GM18873 (cell line): ENCODE measurements at regions not wholly inside any gene's neighbourhood (a gene's known extent, or its start where the extent isn't known, plus 50 kb on each side); places are given as distances from the start of the nearest gene placed in this dataset.
"Not testable (repeated sequence)": the region's sequence is repeated elsewhere in the genome, so short reads cannot be mapped to it uniquely, and the experiment has no call there.

Experiments
- ATAC-seq: cut with Tn5 transposase; IDR thresholded peaks from one replicate; pipeline ENCODE4 v1.9.1; 2021; ENCODE audit warnings: mild to moderate bottlenecking, moderate library complexity, moderate number of reproducible peaks; ENCODE audit not compliant: unreplicated experiment, low FRiP score

- ATAC-seq: no peak
These were observed 54.4 kb upstream of the GRIP1 start for GRCh38 chr12:66733321-66733720.

- no peak for ATAC-seq
These were observed 55.0 kb upstream of the GRIP1 start for GRCh38 chr12:66733839-66734238.

- no peak for ATAC-seq
These were observed 56.4 kb upstream of the GRIP1 start for GRCh38 chr12:66735275-66735674.

- ATAC-seq: no peak
These were observed 58.1 kb upstream of the GRIP1 start for GRCh38 chr12:66736931-66737330.

GRCh38 chr12:66739266-66739665 lies 60.4 kb upstream of the GRIP1 start:
- no peak for ATAC-seq

GRCh38 chr12:66739940-66740651 lies 61.2 kb upstream of the GRIP1 start:
- no peak for ATAC-seq

- no peak for ATAC-seq
These were observed 61.9 kb upstream of the GRIP1 start for GRCh38 chr12:66740732-66741131.

- no peak for ATAC-seq
These were observed 63.0 kb upstream of the GRIP1 start for GRCh38 chr12:66741919-66742318.

- ATAC-seq: no peak
These were observed 63.9 kb upstream of the GRIP1 start for GRCh38 chr12:66742508-66743367.

- no peak for ATAC-seq
These were observed 65.6 kb upstream of the GRIP1 start for GRCh38 chr12:66744461-66744860.

- no peak for ATAC-seq
These were observed 66.1 kb upstream of the GRIP1 start for GRCh38 chr12:66744956-66745383.

- no peak for ATAC-seq
These were observed 67.8 kb upstream of the GRIP1 start for GRCh38 chr12:66746489-66747201.

- ATAC-seq: no peak
These were observed 72.7 kb upstream of the GRIP1 start for GRCh38 chr12:66751432-66752113.

GRCh38 chr12:66753810-66754209 lies 74.9 kb upstream of the GRIP1 start:
- ATAC-seq: no peak

- no peak for ATAC-seq
These were observed 77.0 kb upstream of the GRIP1 start for GRCh38 chr12:66755727-66756395.

GRCh38 chr12:66756631-66757030 lies 77.8 kb upstream of the GRIP1 start:
- ATAC-seq: no peak

GRCh38 chr12:66760122-66760521 lies 81.2 kb upstream of the GRIP1 start:
- not testable (repeated sequence) for ATAC-seq

GRCh38 chr12:66763467-66763866 lies 84.6 kb upstream of the GRIP1 start:
- no peak for ATAC-seq

GRCh38 chr12:66765204-66765603 lies 86.3 kb upstream of the GRIP1 start:
- no peak for ATAC-seq

- ATAC-seq: no peak
These were observed 88.7 kb upstream of the GRIP1 start for GRCh38 chr12:66767536-66767935.
